Gastroesophageal sphincter (tissue), 4 donors: ENCODE measurements at regions not wholly inside any gene's neighbourhood (a gene's known extent, or its start where the extent isn't known, plus 50 kb on each side); places are given as distances from the start of the nearest gene placed in this dataset.

Experiments used
- ATAC-seq: fragments of 150-250 bp; one replicate; pipeline ENCODE4 v1.9.1; 2016; ENCODE audit warnings: mild to moderate bottlenecking, moderate library complexity
- H3K27ac ChIP-seq, 4 donors: fragments of 200-600 bp; sonication (generic) in 3 of 4; 1 replicate in 3 of 4; 2 replicates in 1 of 4; pipeline ENCODE4 v1.5.1; 2016 to 2019
- H3K27me3 ChIP-seq: fragments of 200-600 bp; sonication (generic); one replicate; pipeline ENCODE4 v1.5.1; 2019
- H3K36me3 ChIP-seq, 2 donors: fragments of 200-600 bp; sonication (generic); one replicate each; pipeline ENCODE4 v1.5.1; 2019; ENCODE audit warnings: control low read depth in 1 of 2
- H3K4me1 ChIP-seq, 3 donors: fragments of 200-600 bp; sonication (generic); 1 replicate in 2 of 3; 2 replicates in 1 of 3; pipeline ENCODE4 v1.5.1; 2016 to 2019; ENCODE audit warnings: control low read depth in 2 of 3
- H3K4me3 ChIP-seq, 2 donors: fragments of 200-600 bp; sonication (generic); one replicate each; pipeline ENCODE4 v1.5.1; 2019; ENCODE audit warnings: mild to moderate bottlenecking in 1 of 2, moderate library complexity in 1 of 2
- H3K9me3 ChIP-seq, 3 donors: fragments of 200-600 bp; sonication (generic); one replicate each; pipeline ENCODE4 v1.5.1; 2017 to 2019; ENCODE audit warnings: control low read depth in 2 of 3
- EP300 ChIP-seq: sonication (generic); formaldehyde crosslinking; IDR thresholded peaks from one replicate; pipeline ENCODE4 v1.6.1; 2017; ENCODE audit warnings: antibody characterized with exemption, mild to moderate bottlenecking
- POLR2A ChIP-seq, 2 donors: fragments of 450-650 bp; IDR thresholded peaks; one replicate each; pipeline ENCODE4 v1.6.1; 2017; ENCODE audit warnings: antibody characterized with exemption in 2 of 2, mild to moderate bottlenecking in 2 of 2, moderate library complexity in 1 of 2
- POLR2AphosphoS5 ChIP-seq: sonication (generic); formaldehyde crosslinking; IDR thresholded peaks from one replicate; pipeline ENCODE4 v1.6.1; 2017; ENCODE audit warnings: antibody characterized with exemption
- WGBS, 2 donors: methylation state at CpG; one replicate each; pipeline ENCODE4 v1.1.5; 2018; ENCODE audit warnings: low coverage in 1 of 2; 5-methylcytosine and 5-hydroxymethylcytosine counted together
- TF ChIP-seq, protein P1 (sequence below), 4 experiments: fragments of 200-600 bp in 2 of 4; fragments of 450-650 bp in 2 of 4; sonication (generic) in 1 of 4; IDR thresholded peaks; one replicate each; pipeline ENCODE4 v1.5.1; 2017 to 2019; ENCODE audit warnings: antibody characterized with exemption in 4 of 4, mild to moderate bottlenecking in 2 of 4, moderate library complexity in 2 of 4

DNA sequence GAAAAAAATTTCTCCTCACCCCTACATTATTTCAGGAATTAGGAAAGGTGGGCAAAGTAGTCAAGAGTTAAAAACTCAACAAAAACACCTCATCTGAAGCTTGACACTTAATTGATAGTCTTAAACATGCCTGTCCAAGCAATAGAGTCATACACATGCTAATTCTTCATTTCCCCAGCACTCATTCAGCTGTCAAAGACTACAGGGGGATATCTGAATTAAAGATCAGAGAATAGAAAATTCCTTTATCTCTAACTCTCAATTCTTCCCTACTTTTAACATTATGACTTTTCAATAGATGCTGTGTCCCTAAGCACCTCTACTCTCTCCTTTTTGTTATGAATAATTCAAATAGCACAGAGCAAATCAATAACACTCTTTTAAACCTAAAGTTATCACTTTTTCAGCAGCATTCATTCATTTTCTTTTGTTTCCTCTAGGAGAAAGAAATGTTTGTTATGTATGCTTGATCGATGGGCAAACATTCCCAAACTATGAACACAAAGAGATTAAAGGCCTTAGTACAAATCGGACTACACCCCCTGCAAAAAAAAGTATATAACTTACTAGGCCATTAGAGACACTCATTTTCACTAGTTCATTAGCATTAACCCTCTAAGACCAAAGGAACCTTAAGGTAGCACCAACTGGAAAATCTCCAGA is 94.9 kb upstream of the SPTLC3 start:
- no peaks in the 10 kb centered on the region for H3K27me3 ChIP-seq
- no peaks in the 10 kb centered on the region for H3K4me1 ChIP-seq
- TF ChIP-seq POLR2A (IDR thresholded peaks at IDR 0.05) (no peak), EP300 (no peak), POLR2AphosphoS5 (no peak)
- TF ChIP-seq, protein P1, sequence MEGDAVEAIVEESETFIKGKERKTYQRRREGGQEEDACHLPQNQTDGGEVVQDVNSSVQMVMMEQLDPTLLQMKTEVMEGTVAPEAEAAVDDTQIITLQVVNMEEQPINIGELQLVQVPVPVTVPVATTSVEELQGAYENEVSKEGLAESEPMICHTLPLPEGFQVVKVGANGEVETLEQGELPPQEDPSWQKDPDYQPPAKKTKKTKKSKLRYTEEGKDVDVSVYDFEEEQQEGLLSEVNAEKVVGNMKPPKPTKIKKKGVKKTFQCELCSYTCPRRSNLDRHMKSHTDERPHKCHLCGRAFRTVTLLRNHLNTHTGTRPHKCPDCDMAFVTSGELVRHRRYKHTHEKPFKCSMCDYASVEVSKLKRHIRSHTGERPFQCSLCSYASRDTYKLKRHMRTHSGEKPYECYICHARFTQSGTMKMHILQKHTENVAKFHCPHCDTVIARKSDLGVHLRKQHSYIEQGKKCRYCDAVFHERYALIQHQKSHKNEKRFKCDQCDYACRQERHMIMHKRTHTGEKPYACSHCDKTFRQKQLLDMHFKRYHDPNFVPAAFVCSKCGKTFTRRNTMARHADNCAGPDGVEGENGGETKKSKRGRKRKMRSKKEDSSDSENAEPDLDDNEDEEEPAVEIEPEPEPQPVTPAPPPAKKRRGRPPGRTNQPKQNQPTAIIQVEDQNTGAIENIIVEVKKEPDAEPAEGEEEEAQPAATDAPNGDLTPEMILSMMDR (IDR thresholded peaks at IDR 0.05) = no peak
- H3K27ac ChIP-seq = no peak overlapping the region
- H3K9me3 ChIP-seq = no peaks in the 10 kb centered on the region
- no peak for ATAC-seq
- H3K4me3 ChIP-seq = no peak overlapping the region
- 74% methylated on average over 2 of the region's 2 CpGs for WGBS, 2 donors
- no peaks in the 10 kb centered on the region for H3K36me3 ChIP-seq

DNA sequence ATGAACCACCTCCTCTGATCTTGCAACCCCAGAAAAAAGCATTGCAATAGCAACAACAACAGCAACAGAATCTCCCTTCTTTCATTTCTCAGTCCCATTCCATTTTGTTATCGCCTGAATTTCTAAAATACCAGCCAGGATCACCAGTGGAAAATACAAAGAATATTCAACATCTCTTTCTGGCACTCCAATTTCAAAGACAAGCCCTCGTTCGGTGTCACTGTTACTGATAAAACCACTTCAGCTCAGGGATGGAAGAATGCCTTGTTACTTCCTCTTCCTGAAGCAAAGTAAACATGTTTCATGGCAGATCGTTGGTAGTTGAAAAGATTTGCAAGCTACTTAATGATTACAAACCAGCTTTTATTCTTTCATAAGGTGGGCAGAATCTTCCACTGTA is 94.0 kb upstream of the SPTLC3 start:
- H3K4me3 ChIP-seq = no peak overlapping the region
- H3K27me3 ChIP-seq = no peaks in the 10 kb centered on the region
- no peaks in the 10 kb centered on the region for H3K36me3 ChIP-seq
- ATAC-seq = no peak
- no peak overlapping the region for H3K27ac ChIP-seq
- H3K9me3 ChIP-seq = no peaks in the 10 kb centered on the region
- whole genome bisulfite sequencing, 2 donors = 47 to 49% methylated on average over 3 to 4 of the region's 4 CpGs
- no peaks in the 10 kb centered on the region for H3K4me1 ChIP-seq
- no peak for TF ChIP-seq POLR2A (IDR thresholded peaks at IDR 0.05)
- TF ChIP-seq, protein P1 (IDR thresholded peaks at IDR 0.05) = no peak

DNA sequence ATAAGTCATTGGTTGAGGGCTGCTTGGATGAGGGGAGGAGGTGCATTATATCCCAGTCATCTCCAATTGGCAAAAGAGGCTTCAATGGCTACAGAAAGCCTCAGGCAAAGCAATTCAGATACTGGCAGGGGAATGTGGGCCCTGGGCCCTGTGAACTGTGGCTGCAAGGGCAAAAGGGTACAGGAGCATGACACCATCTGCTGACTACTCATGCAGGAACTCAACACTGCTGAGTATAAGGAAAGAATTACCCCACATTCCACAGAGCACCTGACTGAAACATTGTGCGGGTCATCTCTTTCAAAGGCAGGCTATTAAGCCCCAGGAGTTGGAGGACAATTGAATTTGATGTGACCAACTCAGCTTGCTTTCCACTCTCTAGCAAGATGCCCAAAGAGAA is 92.1 kb upstream of the SPTLC3 start:
- WGBS, 2 donors = 86 to 92% methylated on average over 1 of the region's 1 CpG
- H3K27ac ChIP-seq = no peak overlapping the region
- H3K9me3 ChIP-seq = peaks cover 0 to 1% (median 0%) of the 10 kb centered on the region in 3 donors
- H3K27me3 ChIP-seq = peaks cover 2% of the 10 kb centered on the region
- ATAC-seq = no peak
- TF ChIP-seq EP300 (no peak), POLR2A (IDR thresholded peaks at IDR 0.05) (no peak), POLR2AphosphoS5 (no peak)
- H3K4me1 ChIP-seq = no peaks in the 10 kb centered on the region
- H3K4me3 ChIP-seq = no peak overlapping the region
- no peaks in the 10 kb centered on the region for H3K36me3 ChIP-seq

DNA sequence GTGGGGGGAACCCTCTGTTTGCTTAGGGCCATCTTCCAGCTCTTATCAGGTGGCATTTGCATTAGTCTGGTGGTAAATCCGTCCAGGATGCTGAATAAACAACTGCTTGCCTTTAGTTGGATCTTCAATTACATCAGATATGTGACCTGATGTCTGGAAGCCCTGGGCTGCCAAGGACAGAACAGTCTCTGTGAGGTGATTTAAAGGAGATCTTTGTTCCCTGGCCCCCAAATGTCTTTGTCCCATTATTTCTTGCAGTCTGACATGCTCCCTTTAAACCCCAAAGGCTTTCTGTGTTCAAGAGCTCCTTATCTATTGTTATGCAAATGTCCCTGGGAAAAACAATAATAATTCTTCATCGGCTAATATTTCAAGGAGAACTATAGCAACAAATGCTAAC is 84.6 kb upstream of the SPTLC3 start:
- TF ChIP-seq EP300 (no peak), POLR2AphosphoS5 (no peak), POLR2A (IDR thresholded peaks at IDR 0.05) (no peak)
- TF ChIP-seq, protein P1 (IDR thresholded peaks at IDR 0.05) = no peak
- Histone ChIP-seq H3K4me1 (no peaks in the 10 kb centered on the region), H3K4me3 (no peak overlapping the region), H3K27me3 (peaks cover 12% of the 10 kb centered on the region), H3K9me3 (peaks cover 0 to 10% (median 0%) of the 10 kb centered on the region in 3 donors), H3K36me3 (no peaks in the 10 kb centered on the region), H3K27ac (no peak overlapping the region)
- ATAC-seq = no peak
- 14 to 15% methylated on average over 2 of the region's 2 CpGs for WGBS, 2 donors

DNA sequence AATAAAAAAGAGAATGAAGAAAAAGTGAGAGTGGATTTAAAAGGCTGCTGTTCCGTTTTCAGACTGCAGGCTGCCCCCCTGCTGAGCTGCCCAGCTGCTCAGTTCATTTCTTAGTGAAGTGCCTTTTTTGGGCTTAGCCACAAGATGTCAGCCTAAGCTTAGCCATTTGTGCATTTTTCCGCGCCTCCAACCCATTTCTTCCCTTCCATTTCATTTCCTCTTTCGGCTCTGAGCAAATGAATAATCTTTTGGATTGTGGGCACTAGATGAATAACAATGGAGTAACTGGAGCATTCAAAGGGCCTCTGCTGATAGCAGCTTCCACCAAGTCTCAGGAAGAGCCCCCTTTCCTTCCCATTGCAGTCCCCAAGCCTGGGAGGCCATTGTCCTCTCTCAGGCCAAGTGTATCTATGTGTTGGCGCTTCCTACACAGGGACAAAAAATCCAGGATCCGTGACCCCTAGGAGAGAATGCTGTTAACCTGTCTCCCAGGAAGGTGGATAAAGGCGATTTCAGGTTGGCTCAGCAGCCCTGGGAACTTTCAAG is 83.5 kb upstream of the SPTLC3 start:
- 5 to 13% methylated on average over 3 to 4 of the region's 7 CpGs for WGBS, 2 donors
- H3K4me1 ChIP-seq = no peaks in the 10 kb centered on the region
- peaks cover 12% of the 10 kb centered on the region for H3K27me3 ChIP-seq
- H3K9me3 ChIP-seq = peaks cover 0 to 10% (median 0%) of the 10 kb centered on the region in 3 donors
- TF ChIP-seq, protein P1 (IDR thresholded peaks at IDR 0.05) = peak; percentile 52 to 80 (median 72)
- TF ChIP-seq EP300 = no peak
- no peak for TF ChIP-seq POLR2A (IDR thresholded peaks at IDR 0.05)
- peak; percentile 75 for ATAC-seq
- H3K36me3 ChIP-seq = no peaks in the 10 kb centered on the region
- H3K27ac ChIP-seq = no peak overlapping the region
- H3K4me3 ChIP-seq = no peak overlapping the region
